C4-2B (cell line): ENCODE measurements at regions not wholly inside any gene's neighbourhood (a gene's known extent, or its start where the extent isn't known, plus 50 kb on each side); places are given as distances from the start of the nearest gene placed in this dataset.

ENCODE experiments used
- H3K27ac ChIP-seq: fragments of 450-650 bp; 2 replicates; pipeline ENCODE4 v1.5.1; 2017
- ZFX ChIP-seq: fragments of 450-650 bp; IDR thresholded peaks from 2 replicates; pipeline ENCODE4 v1.6.1; 2017
- TF ChIP-seq, protein P1 (sequence below): fragments of 450-650 bp; conservative IDR thresholded peaks from 2 replicates; pipeline ENCODE4 v1.5.1; 2017; ENCODE audit warnings: mild to moderate bottlenecking

GRCh38 chr1:29906927-29907326, 670.6 kb downstream of the PTPRU start:
- TF ChIP-seq, protein P1, sequence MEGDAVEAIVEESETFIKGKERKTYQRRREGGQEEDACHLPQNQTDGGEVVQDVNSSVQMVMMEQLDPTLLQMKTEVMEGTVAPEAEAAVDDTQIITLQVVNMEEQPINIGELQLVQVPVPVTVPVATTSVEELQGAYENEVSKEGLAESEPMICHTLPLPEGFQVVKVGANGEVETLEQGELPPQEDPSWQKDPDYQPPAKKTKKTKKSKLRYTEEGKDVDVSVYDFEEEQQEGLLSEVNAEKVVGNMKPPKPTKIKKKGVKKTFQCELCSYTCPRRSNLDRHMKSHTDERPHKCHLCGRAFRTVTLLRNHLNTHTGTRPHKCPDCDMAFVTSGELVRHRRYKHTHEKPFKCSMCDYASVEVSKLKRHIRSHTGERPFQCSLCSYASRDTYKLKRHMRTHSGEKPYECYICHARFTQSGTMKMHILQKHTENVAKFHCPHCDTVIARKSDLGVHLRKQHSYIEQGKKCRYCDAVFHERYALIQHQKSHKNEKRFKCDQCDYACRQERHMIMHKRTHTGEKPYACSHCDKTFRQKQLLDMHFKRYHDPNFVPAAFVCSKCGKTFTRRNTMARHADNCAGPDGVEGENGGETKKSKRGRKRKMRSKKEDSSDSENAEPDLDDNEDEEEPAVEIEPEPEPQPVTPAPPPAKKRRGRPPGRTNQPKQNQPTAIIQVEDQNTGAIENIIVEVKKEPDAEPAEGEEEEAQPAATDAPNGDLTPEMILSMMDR: no peak
- TF ChIP-seq ZFX: no peak
- H3K27ac ChIP-seq: no peak overlapping the region

DNA sequence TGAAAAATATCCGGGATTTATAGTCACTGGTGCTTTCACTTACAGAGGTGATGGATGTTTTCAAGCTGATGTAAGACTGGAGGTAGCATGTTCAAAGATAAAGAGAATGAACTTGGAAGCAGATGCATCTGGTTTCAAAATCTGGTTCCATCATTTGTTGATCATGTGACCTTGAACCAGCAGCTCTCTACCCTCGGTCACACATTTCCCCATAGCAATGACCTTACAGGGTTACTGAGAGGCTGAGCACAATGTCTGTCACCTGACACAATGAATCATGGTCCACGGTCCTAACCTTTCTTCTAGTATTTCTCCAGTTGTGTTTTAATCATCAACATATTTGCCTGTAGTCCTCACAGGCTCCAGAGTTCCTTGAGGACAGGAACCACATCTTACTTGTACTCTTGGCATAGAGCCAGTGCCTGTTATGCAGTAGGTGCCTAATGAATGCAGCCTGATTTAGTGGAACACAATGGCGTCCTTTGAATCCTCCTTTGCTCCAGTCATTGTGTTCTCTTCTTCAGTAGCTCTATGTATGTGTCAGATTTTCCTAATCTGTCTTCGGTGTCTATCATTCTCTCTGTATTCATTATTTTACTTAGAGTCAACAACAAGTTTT, 667.3 kb downstream of the PTPRU start:
- H3K27ac ChIP-seq: no peak overlapping the region
- TF ChIP-seq, protein P1: no peak
- no peak for TF ChIP-seq ZFX

- TF ChIP-seq, protein P1: no peak
- TF ChIP-seq ZFX: no peak
- no peak overlapping the region for H3K27ac ChIP-seq
These were observed 665.5 kb downstream of the PTPRU start for GRCh38 chr1:29901624-29902325.

GRCh38 chr1:29900712-29901111, 664.4 kb downstream of the PTPRU start:
- no peak for TF ChIP-seq ZFX
- H3K27ac ChIP-seq: no peak overlapping the region

- no peak overlapping the region for H3K27ac ChIP-seq
- TF ChIP-seq, protein P1: no peak
- TF ChIP-seq ZFX: no peak
These were observed 663.9 kb downstream of the PTPRU start for GRCh38 chr1:29900104-29900679.

DNA sequence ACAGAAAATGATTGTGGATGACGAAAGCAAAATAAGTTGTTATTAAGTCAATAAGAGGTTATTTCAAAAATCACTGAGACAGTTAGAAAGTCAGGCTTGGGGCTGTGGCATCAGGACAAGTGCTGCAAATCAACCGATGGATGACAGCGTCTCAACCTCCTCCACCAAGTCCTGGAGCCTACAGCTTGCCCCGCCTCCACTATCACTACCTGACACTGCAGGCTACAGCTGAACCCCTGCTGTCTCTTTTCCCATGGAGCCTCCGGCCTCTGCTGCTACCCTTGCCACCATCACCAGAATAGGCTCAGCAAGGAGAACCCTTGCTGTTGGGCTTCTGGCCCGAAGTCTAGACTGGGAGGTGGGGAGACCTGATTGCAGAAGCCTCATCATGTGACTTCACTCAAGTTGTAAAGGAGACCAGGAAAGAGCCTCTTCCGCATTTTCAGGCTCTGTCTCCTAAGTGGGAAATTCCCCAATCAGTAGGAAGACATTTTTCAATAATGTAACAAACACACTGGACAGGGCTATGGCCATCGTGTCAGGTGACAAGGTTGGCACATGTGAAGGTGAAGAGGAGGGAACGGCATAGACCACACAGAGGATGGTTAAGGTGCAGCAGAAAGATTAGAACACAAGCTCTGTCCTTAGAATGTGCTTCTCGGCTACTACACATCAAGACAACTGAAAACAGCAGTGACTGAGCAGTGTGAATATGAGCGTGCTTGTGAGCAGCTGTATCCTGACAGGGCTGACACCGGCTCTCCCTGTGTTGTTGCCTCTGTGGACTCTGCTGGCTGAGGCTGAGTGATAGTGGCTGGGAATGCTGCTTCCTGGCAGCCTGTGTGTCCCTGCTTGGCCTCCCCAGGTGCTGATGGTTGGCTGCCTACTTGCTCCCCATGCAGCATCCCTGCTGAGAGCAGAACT, 660.7 kb downstream of the PTPRU start:
- no peak overlapping the region for H3K27ac ChIP-seq
- TF ChIP-seq, protein P1: no peak
- TF ChIP-seq ZFX: no peak

GRCh38 chr1:29896300-29896699, 660.0 kb downstream of the PTPRU start:
- H3K27ac ChIP-seq: no peak overlapping the region
- no peak for TF ChIP-seq ZFX
- TF ChIP-seq, protein P1: no peak
